ENCODE measurements at regions not wholly inside any gene's neighbourhood (a gene's known extent, or its start where the extent isn't known, plus 50 kb on each side); places are given as distances from the start of the nearest gene placed in this dataset.

DNA sequence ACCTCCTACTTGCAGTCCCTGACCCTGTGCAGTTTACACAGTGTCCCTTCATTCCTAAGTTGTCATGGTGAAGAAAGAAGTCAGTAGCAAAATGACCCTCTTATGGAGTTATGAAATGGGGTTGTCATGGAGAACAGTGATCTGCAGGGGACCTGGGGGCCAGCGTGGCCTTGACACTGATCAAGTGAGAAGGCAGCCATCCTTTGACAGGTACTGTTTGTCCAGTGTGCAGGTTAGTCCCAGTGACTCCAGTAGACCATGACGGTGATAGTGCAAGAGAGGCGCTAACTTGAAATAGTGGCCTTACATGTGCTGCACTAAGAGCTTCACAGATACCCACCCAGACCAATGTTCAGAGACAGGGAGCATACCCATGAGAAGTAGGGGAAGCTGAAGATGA is 87.9 kb downstream of the IL12A start:
- DNase-seq (ENCODE audit: low read depth), result no peak
- TF ChIP-seq, protein P1, sequence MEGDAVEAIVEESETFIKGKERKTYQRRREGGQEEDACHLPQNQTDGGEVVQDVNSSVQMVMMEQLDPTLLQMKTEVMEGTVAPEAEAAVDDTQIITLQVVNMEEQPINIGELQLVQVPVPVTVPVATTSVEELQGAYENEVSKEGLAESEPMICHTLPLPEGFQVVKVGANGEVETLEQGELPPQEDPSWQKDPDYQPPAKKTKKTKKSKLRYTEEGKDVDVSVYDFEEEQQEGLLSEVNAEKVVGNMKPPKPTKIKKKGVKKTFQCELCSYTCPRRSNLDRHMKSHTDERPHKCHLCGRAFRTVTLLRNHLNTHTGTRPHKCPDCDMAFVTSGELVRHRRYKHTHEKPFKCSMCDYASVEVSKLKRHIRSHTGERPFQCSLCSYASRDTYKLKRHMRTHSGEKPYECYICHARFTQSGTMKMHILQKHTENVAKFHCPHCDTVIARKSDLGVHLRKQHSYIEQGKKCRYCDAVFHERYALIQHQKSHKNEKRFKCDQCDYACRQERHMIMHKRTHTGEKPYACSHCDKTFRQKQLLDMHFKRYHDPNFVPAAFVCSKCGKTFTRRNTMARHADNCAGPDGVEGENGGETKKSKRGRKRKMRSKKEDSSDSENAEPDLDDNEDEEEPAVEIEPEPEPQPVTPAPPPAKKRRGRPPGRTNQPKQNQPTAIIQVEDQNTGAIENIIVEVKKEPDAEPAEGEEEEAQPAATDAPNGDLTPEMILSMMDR (IDR thresholded peaks at IDR 0.05; ENCODE audit: low read depth, low read length, missing control alignments), result no peak
- no peak overlapping the region for H3K4me3 ChIP-seq (ENCODE audit: low read depth, low read length)

DNA sequence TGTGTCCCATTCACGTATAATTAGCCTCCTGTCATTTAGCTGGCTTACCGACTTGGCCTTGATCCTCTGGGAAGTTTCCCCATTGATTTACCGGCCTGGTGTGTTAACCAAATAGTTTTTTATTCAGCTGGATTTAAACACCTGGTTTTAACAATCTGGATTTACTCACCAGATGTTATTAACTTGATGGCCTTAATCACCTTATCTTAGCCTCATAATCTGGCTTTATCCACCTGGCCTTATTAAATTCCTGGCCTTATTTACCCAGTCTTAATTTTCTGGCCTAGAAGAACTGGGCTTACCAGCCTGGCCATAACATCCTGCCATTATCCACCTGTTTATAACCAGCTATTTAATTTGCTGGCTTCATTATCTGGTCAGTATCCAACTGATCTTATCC is 89.9 kb downstream of the IL12A start:
- TF ChIP-seq, protein P1 (IDR thresholded peaks at IDR 0.05; ENCODE audit: low read depth, low read length, missing control alignments), result no peak
- DNase-seq (ENCODE audit: low read depth), result no peak

DNA sequence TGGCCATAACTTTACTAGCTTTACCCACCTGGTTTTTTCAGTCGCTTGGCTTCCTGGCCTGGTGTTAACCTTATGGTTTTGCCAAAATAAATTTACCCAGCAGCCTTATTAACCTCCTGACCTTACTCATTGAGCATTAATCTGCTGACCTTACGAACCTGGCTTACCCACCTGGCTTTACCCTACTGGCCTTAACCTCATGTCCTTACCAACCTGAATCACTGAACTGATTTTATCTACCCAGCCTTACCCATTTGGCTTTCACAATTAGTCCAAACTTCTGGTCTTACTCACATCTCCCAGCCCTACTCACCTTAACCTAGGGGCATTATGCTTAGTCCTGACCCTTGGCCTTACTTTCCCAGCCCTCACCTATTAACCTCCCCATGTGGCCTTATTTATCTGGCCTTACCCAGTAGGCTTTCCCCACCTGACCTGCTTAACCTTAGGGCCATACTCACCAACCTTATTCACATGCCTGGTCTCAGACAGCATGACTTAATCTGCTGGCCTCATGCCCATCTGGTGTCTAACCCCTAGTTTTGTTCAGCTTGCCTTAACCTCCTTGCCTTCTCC is 93.4 kb downstream of the IL12A start:
- H3K4me3 ChIP-seq (ENCODE audit: low read depth, low read length), result no peak overlapping the region
- DNase-seq (ENCODE audit: low read depth), result no peak
- TF ChIP-seq, protein P1 (IDR thresholded peaks at IDR 0.05; ENCODE audit: low read depth, low read length, missing control alignments), result no peak

More for the DNA sequence above, 89.9 kb downstream of the IL12A start:
- H3K4me3 ChIP-seq (ENCODE audit: low read depth, low read length), result no peak overlapping the region

DNA sequence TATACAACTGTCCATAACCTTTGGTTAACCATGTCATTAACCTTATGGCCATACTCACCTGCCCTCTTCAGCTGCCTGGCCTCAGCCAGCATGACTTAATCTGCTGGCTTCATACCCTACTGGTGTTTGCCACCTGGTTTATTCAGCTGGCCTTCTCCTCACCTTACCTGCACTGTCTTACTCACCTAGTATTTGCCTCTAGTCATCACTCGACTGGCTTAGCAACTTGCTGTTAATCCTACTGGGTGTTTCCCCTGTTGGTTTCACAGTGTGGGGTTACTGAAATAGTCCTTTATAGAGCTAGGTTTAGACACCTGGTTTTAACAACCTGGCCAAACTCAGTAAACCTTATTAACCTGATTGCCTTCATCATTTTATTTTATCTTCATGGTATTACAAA is 96.4 kb downstream of the IL12A start:
- no peak overlapping the region for H3K4me3 ChIP-seq (ENCODE audit: low read depth, low read length)
- TF ChIP-seq, protein P1 (IDR thresholded peaks at IDR 0.05; ENCODE audit: low read depth, low read length, missing control alignments), result no peak
- no peak for DNase-seq (ENCODE audit: low read depth)

DNA sequence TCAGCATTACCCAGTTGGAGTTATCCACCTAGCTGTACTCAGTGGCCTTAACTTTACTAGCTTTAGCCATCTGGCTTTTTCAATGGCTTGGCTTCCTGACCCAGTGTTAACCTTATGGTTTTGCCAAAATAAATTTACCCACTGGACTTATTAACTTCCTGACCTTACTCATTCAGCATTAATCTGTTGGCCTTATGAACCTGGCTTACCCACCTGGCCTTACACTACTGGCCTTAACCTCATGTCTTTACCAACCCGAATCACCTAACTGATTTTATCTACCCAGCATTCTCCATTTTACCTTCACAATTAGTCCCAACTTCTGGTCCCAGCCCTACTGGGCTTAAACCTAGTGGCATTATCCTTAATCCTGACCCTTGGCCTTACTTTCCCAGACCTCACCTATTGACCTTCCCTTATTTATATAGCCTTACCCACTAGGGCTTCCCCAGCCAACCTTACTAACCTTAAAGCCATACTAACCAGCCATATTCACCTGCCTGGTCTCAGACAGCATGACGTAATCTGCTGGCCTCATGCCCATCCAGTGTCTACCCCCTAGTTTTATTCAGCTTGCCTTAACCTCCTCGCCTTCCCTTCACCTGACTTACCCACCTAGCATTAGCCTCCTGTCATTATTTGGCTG is 100.0 kb downstream of the IL12A start:
- no peak for DNase-seq (ENCODE audit: low read depth)
- TF ChIP-seq, protein P1 (IDR thresholded peaks at IDR 0.05; ENCODE audit: low read depth, low read length, missing control alignments), result no peak
- H3K4me3 ChIP-seq (ENCODE audit: low read depth, low read length), result no peak overlapping the region

DNA sequence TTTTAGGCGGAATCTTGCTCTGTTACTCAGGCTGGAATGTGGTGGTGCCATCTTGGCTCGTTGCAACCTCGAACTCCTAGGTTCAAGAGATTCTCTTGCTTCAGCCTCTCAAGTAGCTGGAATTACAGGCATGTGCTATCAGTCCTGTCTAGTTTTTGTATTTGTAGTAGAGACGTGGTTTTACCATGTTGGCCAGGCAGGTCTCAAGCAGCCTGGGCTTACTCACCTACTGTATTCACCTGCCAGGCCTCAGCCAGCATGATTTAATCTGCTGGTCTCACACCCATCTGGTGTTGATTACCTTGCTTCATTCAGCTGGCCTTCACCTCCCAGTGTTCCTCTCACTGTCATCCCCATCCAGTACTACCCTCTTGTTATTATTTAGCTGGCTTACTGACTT is 102.0 kb downstream of the IL12A start:
- DNase-seq (ENCODE audit: low read depth), result no peak
- TF ChIP-seq, protein P1 (IDR thresholded peaks at IDR 0.05; ENCODE audit: low read depth, low read length, missing control alignments), result no peak

DNA sequence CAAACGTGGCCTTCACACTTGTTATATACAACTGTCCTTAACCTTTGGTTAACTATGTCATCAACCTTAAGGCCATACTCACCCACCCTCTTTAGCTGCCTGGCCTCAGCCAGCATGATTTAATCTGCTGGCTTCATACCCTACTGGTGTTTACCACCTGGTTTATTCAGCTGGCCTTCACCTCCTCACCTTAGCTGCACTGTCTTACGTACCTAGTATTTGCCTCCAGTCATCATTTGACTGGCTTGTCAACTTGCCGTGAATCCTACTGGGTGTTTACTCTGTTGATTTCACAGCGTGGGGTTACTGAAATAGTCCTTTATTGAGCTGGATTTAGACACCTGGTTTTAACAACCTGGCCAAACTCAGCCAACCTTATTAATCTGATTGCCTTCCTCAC is 102.8 kb downstream of the IL12A start:
- DNase-seq (ENCODE audit: low read depth), result no peak
- H3K4me3 ChIP-seq (ENCODE audit: low read depth, low read length), result no peak overlapping the region
- TF ChIP-seq, protein P1 (IDR thresholded peaks at IDR 0.05; ENCODE audit: low read depth, low read length, missing control alignments), result no peak

More for the DNA sequence above, 102.0 kb downstream of the IL12A start:
- no peak overlapping the region for H3K4me3 ChIP-seq (ENCODE audit: low read depth, low read length)
